Muscle layer of duodenum (tissue), 2 donors: ENCODE measurements at regions not wholly inside any gene's neighbourhood (a gene's known extent, or its start where the extent isn't known, plus 50 kb on each side); places are given as distances from the start of the nearest gene placed in this dataset.
"Not testable (repeated sequence)": the region's sequence is repeated elsewhere in the genome, so short reads cannot be mapped to it uniquely, and the experiment has no call there.

Source experiments
- H3K27ac ChIP-seq: one replicate; pipeline ENCODE4 v1.7.0; 2013; ENCODE audit warnings: mild to moderate bottlenecking, low read length
- H3K27me3 ChIP-seq: one replicate; pipeline ENCODE4 v1.7.0; 2013; ENCODE audit warnings: low read depth, mild to moderate bottlenecking, control low read depth, low read length
- H3K36me3 ChIP-seq, 2 donors: one replicate each; pipeline ENCODE4 v1.7.0; 2013; ENCODE audit warnings: low read length in 2 of 2, control low read depth in 1 of 2, mild to moderate bottlenecking in 1 of 2; ENCODE audit not compliant: insufficient read depth in 2 of 2, control insufficient read depth in 1 of 2
- H3K4me1 ChIP-seq, 2 donors: one replicate each; pipeline ENCODE4 v1.7.0; 2013; ENCODE audit warnings: low read length in 2 of 2, mild to moderate bottlenecking in 2 of 2, control low read depth in 1 of 2, moderate library complexity in 1 of 2; ENCODE audit not compliant: insufficient read depth in 2 of 2, control insufficient read depth in 1 of 2
- H3K4me3 ChIP-seq, 2 donors: one replicate each; pipeline ENCODE4 v1.7.0; 2013; ENCODE audit warnings: low read length in 2 of 2, low read depth in 1 of 2, mild to moderate bottlenecking in 1 of 2
- H3K9me3 ChIP-seq, 2 donors: one replicate each; pipeline ENCODE4 v1.7.0; 2013; ENCODE audit warnings: low read length in 2 of 2, control low read depth in 1 of 2, mild to moderate bottlenecking in 1 of 2; ENCODE audit not compliant: control insufficient read depth in 1 of 2
- donor health status: healthy.

GRCh38 chr7:138350701-138351357 is 109.2 kb upstream of the TRIM24 start:
- no peaks in the 10 kb centered on the region for H3K36me3 ChIP-seq

DNA sequence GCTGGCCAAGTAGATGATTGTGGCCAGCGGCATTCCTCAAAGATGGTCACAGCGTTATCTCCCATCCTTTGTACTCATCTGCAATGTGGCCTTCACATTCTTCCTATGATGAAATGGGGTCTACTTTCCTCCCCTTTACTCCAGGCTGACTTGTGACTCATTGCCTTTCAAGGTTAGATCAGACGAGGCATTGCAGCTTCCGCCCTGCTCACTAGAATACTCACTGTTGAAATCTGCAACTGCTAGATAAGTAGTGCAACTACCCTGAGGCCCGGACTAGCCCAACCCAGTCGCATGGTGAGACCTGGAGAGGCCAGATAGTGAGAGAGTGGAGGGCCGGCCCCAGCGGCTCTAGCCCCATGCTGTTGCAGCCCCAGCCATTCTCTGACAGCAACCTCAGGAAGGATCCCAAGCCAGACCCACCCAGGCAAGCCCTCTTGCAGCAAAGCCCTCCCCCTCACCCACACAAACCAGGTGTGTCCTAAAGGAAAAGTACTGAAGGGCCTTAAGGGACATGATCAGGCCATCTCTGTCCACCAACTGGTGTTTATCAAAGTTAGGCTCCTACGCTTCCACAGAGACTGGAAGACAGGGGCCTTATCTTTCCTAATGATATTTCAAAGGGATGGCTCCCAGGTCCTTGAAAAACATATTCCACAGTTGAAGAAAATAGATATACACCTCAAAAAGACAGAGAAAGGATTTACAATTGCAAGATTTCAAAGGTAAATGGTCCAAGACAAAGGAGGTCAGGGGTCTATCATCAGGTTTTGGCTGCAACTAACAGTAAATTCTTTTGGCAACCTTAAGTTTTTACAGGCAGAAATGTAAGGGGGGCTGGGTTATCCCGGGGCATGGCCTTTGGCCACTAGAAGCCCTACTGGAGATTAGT is 107.2 kb upstream of the TRIM24 start:
- no peaks in the 10 kb centered on the region for H3K4me1 ChIP-seq
- H3K27me3 ChIP-seq = no peaks in the 10 kb centered on the region
- H3K36me3 ChIP-seq = no peaks in the 10 kb centered on the region
- peaks cover 0 to 8% of the 10 kb centered on the region in 2 donors for H3K9me3 ChIP-seq
- no peak overlapping the region for H3K27ac ChIP-seq
- no peak overlapping the region for H3K4me3 ChIP-seq

More at GRCh38 chr7:138350701-138351357, 109.2 kb upstream of the TRIM24 start:
- no peaks in the 10 kb centered on the region for H3K4me1 ChIP-seq
- no peak overlapping the region for H3K27ac ChIP-seq
- H3K9me3 ChIP-seq = peaks cover 7 to 16% of the 10 kb centered on the region in 2 donors
- H3K27me3 ChIP-seq = no peaks in the 10 kb centered on the region
- no peak overlapping the region for H3K4me3 ChIP-seq

- Histone ChIP-seq H3K27me3 (no peaks in the 10 kb centered on the region), H3K9me3 (peaks cover 0 to 8% of the 10 kb centered on the region in 2 donors), H3K4me3 (no peak overlapping the region), H3K27ac (no peak overlapping the region), H3K4me1 (no peaks in the 10 kb centered on the region), H3K36me3 (no peaks in the 10 kb centered on the region)
These were observed 106.0 kb upstream of the TRIM24 start for GRCh38 chr7:138354066-138354465.

GRCh38 chr7:138355254-138355653 is 104.8 kb upstream of the TRIM24 start:
- H3K4me3 ChIP-seq = no peak overlapping the region
- H3K9me3 ChIP-seq = peaks cover 0 to 8% of the 10 kb centered on the region in 2 donors
- H3K27ac ChIP-seq = no peak overlapping the region
- H3K4me1 ChIP-seq = no peaks in the 10 kb centered on the region
- no peaks in the 10 kb centered on the region for H3K36me3 ChIP-seq
- H3K27me3 ChIP-seq = no peaks in the 10 kb centered on the region

- H3K36me3 ChIP-seq = no peaks in the 10 kb centered on the region
- no peaks in the 10 kb centered on the region for H3K9me3 ChIP-seq
- H3K4me3 ChIP-seq = no peak overlapping the region
- no peaks in the 10 kb centered on the region for H3K4me1 ChIP-seq
- H3K27ac ChIP-seq = no peak overlapping the region
- no peaks in the 10 kb centered on the region for H3K27me3 ChIP-seq
These were observed 101.2 kb upstream of the TRIM24 start for GRCh38 chr7:138358850-138359341.

DNA sequence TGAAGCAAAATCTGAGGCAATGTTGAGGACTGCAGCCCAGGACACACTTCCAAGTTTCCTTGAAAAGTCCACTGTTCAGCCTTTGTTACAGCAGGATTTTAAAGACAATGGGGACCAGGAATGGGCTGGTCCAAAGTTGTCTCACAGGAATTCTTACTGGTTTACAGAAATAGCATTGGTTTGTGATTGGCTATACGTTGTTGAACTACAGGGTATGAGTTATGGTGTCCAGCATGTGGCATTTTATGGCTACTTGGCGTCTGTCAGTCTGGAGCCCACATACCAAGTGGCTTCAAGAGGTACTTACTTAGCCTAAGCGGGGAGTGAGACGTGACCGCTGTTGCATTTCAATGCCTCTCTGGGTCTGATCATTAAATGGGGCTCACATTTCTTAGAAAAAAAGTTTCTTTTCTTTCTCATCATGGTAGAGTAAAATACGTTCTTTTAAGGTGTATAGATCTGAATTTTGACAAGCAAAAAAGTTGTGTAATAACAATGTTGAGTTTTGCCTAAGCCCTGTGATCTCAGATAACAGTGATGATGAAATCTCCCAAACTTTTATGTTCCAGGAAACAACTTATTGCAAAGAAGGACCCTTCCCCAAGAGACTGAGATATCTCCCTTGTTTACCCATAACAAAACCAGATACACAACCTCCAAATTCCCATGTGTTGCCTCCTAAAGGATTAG is 100.0 kb upstream of the TRIM24 start:
- H3K36me3 ChIP-seq = no peaks in the 10 kb centered on the region
- no peaks in the 10 kb centered on the region for H3K9me3 ChIP-seq
- H3K4me1 ChIP-seq = no peaks in the 10 kb centered on the region
- no peaks in the 10 kb centered on the region for H3K27me3 ChIP-seq
- no peak overlapping the region for H3K4me3 ChIP-seq
- no peak overlapping the region for H3K27ac ChIP-seq

GRCh38 chr7:138363721-138364120 is 96.3 kb upstream of the TRIM24 start:
- Histone ChIP-seq H3K27me3 (no peaks in the 10 kb centered on the region), H3K9me3 (peaks cover 0 to 15% of the 10 kb centered on the region in 2 donors), H3K4me1 (no peaks in the 10 kb centered on the region), H3K4me3 (no peak overlapping the region), H3K36me3 (no peaks in the 10 kb centered on the region), H3K27ac (no peak overlapping the region)

DNA sequence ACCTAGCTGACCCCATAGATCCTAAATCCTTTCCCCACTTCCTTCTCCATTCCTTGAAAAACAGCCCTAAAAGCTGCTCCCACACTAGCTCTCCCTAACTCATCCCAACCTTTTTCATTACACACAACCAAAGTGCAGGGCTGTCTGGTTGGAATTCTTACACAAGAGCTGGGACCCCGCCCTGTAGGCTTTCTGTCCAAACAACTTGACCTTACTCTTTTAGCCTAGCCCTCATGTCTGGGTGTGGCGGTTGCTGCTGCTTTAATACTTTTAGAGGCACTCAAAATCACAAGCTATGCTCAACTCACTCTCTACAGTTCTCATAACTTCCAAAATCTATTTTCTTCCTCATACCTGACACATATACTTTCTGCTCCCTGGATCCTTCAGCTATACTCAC is 93.9 kb upstream of the TRIM24 start:
- H3K9me3 ChIP-seq = peaks cover 5 to 36% of the 10 kb centered on the region in 2 donors
- H3K4me3 ChIP-seq, H3K36me3 ChIP-seq, H3K27ac ChIP-seq, H3K4me1 ChIP-seq, H3K27me3 ChIP-seq: not testable (repeated sequence)

DNA sequence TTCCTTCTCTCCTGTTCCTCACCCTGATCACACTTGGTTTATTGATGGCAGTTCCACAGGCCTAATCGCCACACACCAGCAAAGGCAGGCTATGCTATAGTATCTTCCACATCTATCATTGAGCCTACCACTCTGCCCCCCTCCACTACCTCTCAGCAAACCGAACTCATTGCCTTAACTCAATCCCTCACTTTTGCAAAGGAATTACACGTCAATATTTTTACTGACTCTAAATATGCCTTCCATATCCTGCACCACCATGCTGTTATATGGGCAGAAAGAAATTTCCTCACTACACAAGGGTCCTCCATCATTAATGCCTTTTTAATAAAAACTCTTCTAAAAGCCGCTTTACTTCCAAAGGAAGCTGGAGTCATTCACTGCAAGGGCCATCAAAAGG is 93.4 kb upstream of the TRIM24 start:
- peaks cover 5 to 41% of the 10 kb centered on the region in 2 donors for H3K9me3 ChIP-seq
- not testable (repeated sequence) for H3K4me3 ChIP-seq, H3K36me3 ChIP-seq, H3K4me1 ChIP-seq, H3K27me3 ChIP-seq, H3K27ac ChIP-seq

DNA sequence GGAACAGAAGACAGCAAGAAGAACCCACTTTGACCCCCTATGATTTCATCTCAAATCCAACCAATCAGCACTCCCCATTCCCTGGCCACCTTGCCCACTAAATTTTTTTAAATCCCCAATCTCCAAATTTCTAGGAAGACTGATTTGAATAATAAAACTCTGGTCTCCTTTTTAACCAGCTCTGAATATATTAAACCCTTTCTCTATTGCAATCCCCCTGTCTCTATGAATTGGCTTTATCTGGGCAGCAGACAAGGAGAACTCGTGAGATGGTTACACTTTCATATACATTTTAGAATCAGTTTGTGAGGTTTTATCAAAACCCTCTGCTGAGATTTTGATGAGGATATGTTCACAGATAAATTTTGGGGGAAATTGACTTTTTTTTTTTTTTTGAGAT is 90.3 kb upstream of the TRIM24 start:
- no peaks in the 10 kb centered on the region for H3K4me1 ChIP-seq
- H3K27ac ChIP-seq = no peak overlapping the region
- no peak overlapping the region for H3K4me3 ChIP-seq
- H3K27me3 ChIP-seq = no peaks in the 10 kb centered on the region
- no peaks in the 10 kb centered on the region for H3K36me3 ChIP-seq
- peaks cover 5 to 41% of the 10 kb centered on the region in 2 donors for H3K9me3 ChIP-seq

DNA sequence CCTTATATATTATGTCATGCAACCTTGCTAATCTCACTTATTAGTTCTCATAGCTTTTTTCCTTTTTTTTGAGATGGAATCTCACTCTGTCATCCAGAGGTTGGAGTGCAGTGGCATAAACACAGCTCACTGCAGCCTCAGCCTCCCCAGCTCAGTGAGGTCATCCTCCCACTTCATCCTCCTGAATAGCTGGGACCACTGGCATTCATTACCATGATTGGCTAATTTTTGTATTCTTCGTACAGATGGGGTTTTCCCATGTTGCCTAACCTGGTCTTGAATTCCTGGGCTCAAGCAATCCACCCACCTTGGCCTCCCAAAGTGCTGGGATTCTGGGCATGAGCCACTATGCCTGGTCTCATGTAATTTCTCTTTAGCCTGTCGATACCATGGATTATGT is 89.1 kb upstream of the TRIM24 start:
- Histone ChIP-seq H3K27me3 (no peaks in the 10 kb centered on the region), H3K4me1 (no peaks in the 10 kb centered on the region), H3K9me3 (peaks cover 5 to 33% of the 10 kb centered on the region in 2 donors), H3K36me3 (no peaks in the 10 kb centered on the region), H3K27ac (no peak overlapping the region), H3K4me3 (no peak overlapping the region)
